ENCODE measurements at regions not wholly inside any gene's neighbourhood (a gene's known extent, or its start where the extent isn't known, plus 50 kb on each side); places are given as distances from the start of the nearest gene placed in this dataset.

- Histone ChIP-seq H3K9ac (ENCODE audit: insufficient read length) (no peak overlapping the region), H3K9me3 (ENCODE audit: low read depth, low read length) (no peaks in the 10 kb centered on the region), H3K4me3 (peak overlapping the region; percentile 60), H3K36me3 (ENCODE audit: insufficient read depth, low read length) (no peaks in the 10 kb centered on the region), H3K27ac (no peak overlapping the region)
- TF ChIP-seq FOXP2 (optimal IDR thresholded peaks at IDR 0.05; ENCODE audit: control extremely low read depth, extremely low read length, insufficient read depth) (no peak), EZH2 (IDR thresholded peaks at IDR 0.05) (no peak), POLR2AphosphoS5 (IDR thresholded peaks at IDR 0.05; ENCODE audit: borderline replicate concordance, low read depth, low read length) (no peak)
- no peak for DNase-seq (ENCODE audit: low read depth, low spot score)
Measured at GRCh38 chr6:166005401-166005943, 162.2 kb downstream of the TBXT start.

GRCh38 chr6:166004876-166005275 lies 162.8 kb downstream of the TBXT start:
- H3K9ac ChIP-seq (ENCODE audit: insufficient read length), result no peak overlapping the region
- no peak for TF ChIP-seq EZH2 (IDR thresholded peaks at IDR 0.05)
- no peak overlapping the region for H3K27ac ChIP-seq
- no peak for DNase-seq (ENCODE audit: low read depth, low spot score)
- no peaks in the 10 kb centered on the region for H3K36me3 ChIP-seq (ENCODE audit: insufficient read depth, low read length)
- H3K4me3 ChIP-seq, result no peak overlapping the region
- no peaks in the 10 kb centered on the region for H3K9me3 ChIP-seq (ENCODE audit: low read depth, low read length)

GRCh38 chr6:166004471-166004870 lies 163.2 kb downstream of the TBXT start:
- H3K9ac ChIP-seq (ENCODE audit: insufficient read length), result no peak overlapping the region
- TF ChIP-seq POLR2AphosphoS5 (IDR thresholded peaks at IDR 0.05; ENCODE audit: borderline replicate concordance, low read depth, low read length) (no peak), EZH2 (IDR thresholded peaks at IDR 0.05) (no peak), FOXP2 (optimal IDR thresholded peaks at IDR 0.05; ENCODE audit: control extremely low read depth, extremely low read length, insufficient read depth) (no peak)
- H3K9me3 ChIP-seq (ENCODE audit: low read depth, low read length), result no peaks in the 10 kb centered on the region
- no peak overlapping the region for H3K27ac ChIP-seq
- no peak for DNase-seq (ENCODE audit: low read depth, low spot score)
- H3K4me3 ChIP-seq, result no peak overlapping the region
- H3K36me3 ChIP-seq (ENCODE audit: insufficient read depth, low read length), result no peaks in the 10 kb centered on the region

GRCh38 chr6:166003569-166003968 lies 164.1 kb downstream of the TBXT start:
- H3K27ac ChIP-seq, result no peak overlapping the region
- H3K4me3 ChIP-seq, result no peak overlapping the region
- no peaks in the 10 kb centered on the region for H3K36me3 ChIP-seq (ENCODE audit: insufficient read depth, low read length)
- no peak for DNase-seq (ENCODE audit: low read depth, low spot score)
- TF ChIP-seq FOXP2 (optimal IDR thresholded peaks at IDR 0.05; ENCODE audit: control extremely low read depth, extremely low read length, insufficient read depth), result no peak
- TF ChIP-seq POLR2AphosphoS5 (IDR thresholded peaks at IDR 0.05; ENCODE audit: borderline replicate concordance, low read depth, low read length), result no peak
- no peak for TF ChIP-seq EZH2 (IDR thresholded peaks at IDR 0.05)
- no peak overlapping the region for H3K9ac ChIP-seq (ENCODE audit: insufficient read length)
- no peaks in the 10 kb centered on the region for H3K9me3 ChIP-seq (ENCODE audit: low read depth, low read length)

GRCh38 chr6:166001359-166001758 lies 166.3 kb downstream of the TBXT start:
- H3K9me3 ChIP-seq (ENCODE audit: low read depth, low read length), result no peaks in the 10 kb centered on the region
- no peak for DNase-seq (ENCODE audit: low read depth, low spot score)
- H3K27ac ChIP-seq, result no peak overlapping the region
- TF ChIP-seq EZH2 (IDR thresholded peaks at IDR 0.05) (no peak), POLR2AphosphoS5 (IDR thresholded peaks at IDR 0.05; ENCODE audit: borderline replicate concordance, low read depth, low read length) (no peak), FOXP2 (optimal IDR thresholded peaks at IDR 0.05; ENCODE audit: control extremely low read depth, extremely low read length, insufficient read depth) (no peak)
- H3K9ac ChIP-seq (ENCODE audit: insufficient read length), result no peak overlapping the region
- no peaks in the 10 kb centered on the region for H3K36me3 ChIP-seq (ENCODE audit: insufficient read depth, low read length)
- no peak overlapping the region for H3K4me3 ChIP-seq

- Histone ChIP-seq H3K4me3 (no peak overlapping the region), H3K9me3 (ENCODE audit: low read depth, low read length) (no peaks in the 10 kb centered on the region), H3K36me3 (ENCODE audit: insufficient read depth, low read length) (no peaks in the 10 kb centered on the region), H3K9ac (ENCODE audit: insufficient read length) (no peak overlapping the region), H3K27ac (no peak overlapping the region)
- no peak for TF ChIP-seq POLR2AphosphoS5 (IDR thresholded peaks at IDR 0.05; ENCODE audit: borderline replicate concordance, low read depth, low read length)
- no peak for TF ChIP-seq EZH2 (IDR thresholded peaks at IDR 0.05)
- TF ChIP-seq FOXP2 (optimal IDR thresholded peaks at IDR 0.05; ENCODE audit: control extremely low read depth, extremely low read length, insufficient read depth), result no peak
- no peak for DNase-seq (ENCODE audit: low read depth, low spot score)
Measured at GRCh38 chr6:165999279-165999678, 168.4 kb downstream of the TBXT start.

GRCh38 chr6:165998072-165998471 lies 169.6 kb downstream of the TBXT start:
- no peaks in the 10 kb centered on the region for H3K9me3 ChIP-seq (ENCODE audit: low read depth, low read length)
- H3K36me3 ChIP-seq (ENCODE audit: insufficient read depth, low read length), result no peaks in the 10 kb centered on the region
- TF ChIP-seq EZH2 (IDR thresholded peaks at IDR 0.05) (no peak), POLR2AphosphoS5 (IDR thresholded peaks at IDR 0.05; ENCODE audit: borderline replicate concordance, low read depth, low read length) (no peak), FOXP2 (optimal IDR thresholded peaks at IDR 0.05; ENCODE audit: control extremely low read depth, extremely low read length, insufficient read depth) (no peak)
- H3K27ac ChIP-seq, result no peak overlapping the region
- H3K4me3 ChIP-seq, result no peak overlapping the region
- H3K9ac ChIP-seq (ENCODE audit: insufficient read length), result no peak overlapping the region
- DNase-seq (ENCODE audit: low read depth, low spot score), result no peak

GRCh38 chr6:165991341-165991740 lies 176.3 kb downstream of the TBXT start:
- H3K9me3 ChIP-seq (ENCODE audit: low read depth, low read length), result no peaks in the 10 kb centered on the region
- no peak for TF ChIP-seq EZH2 (IDR thresholded peaks at IDR 0.05)
- TF ChIP-seq FOXP2 (optimal IDR thresholded peaks at IDR 0.05; ENCODE audit: control extremely low read depth, extremely low read length, insufficient read depth), result no peak
- TF ChIP-seq POLR2AphosphoS5 (IDR thresholded peaks at IDR 0.05; ENCODE audit: borderline replicate concordance, low read depth, low read length), result no peak
- no peaks in the 10 kb centered on the region for H3K36me3 ChIP-seq (ENCODE audit: insufficient read depth, low read length)
- no peak for DNase-seq (ENCODE audit: low read depth, low spot score)
- no peak overlapping the region for H3K4me3 ChIP-seq
- H3K9ac ChIP-seq (ENCODE audit: insufficient read length), result no peak overlapping the region
- H3K27ac ChIP-seq, result no peak overlapping the region

GRCh38 chr6:165990216-165990615 lies 177.4 kb downstream of the TBXT start:
- no peak overlapping the region for H3K9ac ChIP-seq (ENCODE audit: insufficient read length)
- DNase-seq (ENCODE audit: low read depth, low spot score), result no peak
- H3K4me3 ChIP-seq, result no peak overlapping the region
- no peak overlapping the region for H3K27ac ChIP-seq
- H3K9me3 ChIP-seq (ENCODE audit: low read depth, low read length), result no peaks in the 10 kb centered on the region
- no peaks in the 10 kb centered on the region for H3K36me3 ChIP-seq (ENCODE audit: insufficient read depth, low read length)
- TF ChIP-seq EZH2 (IDR thresholded peaks at IDR 0.05) (no peak), POLR2AphosphoS5 (IDR thresholded peaks at IDR 0.05; ENCODE audit: borderline replicate concordance, low read depth, low read length) (no peak), FOXP2 (optimal IDR thresholded peaks at IDR 0.05; ENCODE audit: control extremely low read depth, extremely low read length, insufficient read depth) (no peak)

Measured in SK-N-MC (cell line).